SK-N-SH (cell line): ENCODE measurements at regions not wholly inside any gene's neighbourhood (a gene's known extent, or its start where the extent isn't known, plus 50 kb on each side); places are given as distances from the start of the nearest gene placed in this dataset.

Experiments
- EZH2phosphoT487 ChIP-seq: fragments of 200-600 bp; sonication (generic); IDR thresholded peaks from 2 replicates; pipeline ENCODE4 v1.6.1; 2017; ENCODE audit warnings: low read depth, mixed run types, mild to moderate bottlenecking, antibody characterized with exemption, moderate library complexity, borderline replicate concordance
- RAD21 ChIP-seq: IDR thresholded peaks from 2 replicates; pipeline ENCODE4 v1.6.1; 2012; ENCODE audit warnings: mild to moderate bottlenecking, low read length

DNA sequence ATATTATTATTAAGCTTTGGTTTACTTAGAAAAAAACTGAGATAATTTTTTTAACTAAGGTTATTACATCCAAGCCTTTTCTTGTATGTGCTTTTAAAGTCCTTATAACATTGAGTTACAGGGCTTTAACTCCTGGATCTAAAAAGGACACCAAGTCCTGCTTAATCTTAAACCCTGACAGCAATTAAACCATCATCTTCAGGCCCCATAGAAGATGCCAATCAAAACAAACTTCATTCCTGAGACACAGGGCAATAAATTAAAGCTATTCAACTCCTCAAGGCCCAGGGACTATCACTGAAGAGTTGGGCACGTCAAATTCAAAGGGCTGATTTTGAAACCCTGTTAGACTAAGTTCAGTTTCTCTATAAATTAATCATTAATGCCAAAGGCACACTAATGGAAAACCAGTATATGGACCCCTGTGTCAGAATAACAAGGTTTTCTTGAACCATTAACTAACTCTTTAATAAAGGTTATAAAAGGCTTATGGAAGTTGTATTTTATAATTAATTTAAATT is 1152.6 kb downstream of the NSUN3 start:
- no peak for TF ChIP-seq EZH2phosphoT487
- TF ChIP-seq RAD21: no peak
